SK-N-SH (cell line): ENCODE measurements at regions not wholly inside any gene's neighbourhood (a gene's known extent, or its start where the extent isn't known, plus 50 kb on each side); places are given as distances from the start of the nearest gene placed in this dataset.
A peak's percentile ranks its signal among the peaks of the same experiment; 100 is the strongest.

Experiments
- CHD2 ChIP-seq: fragments of 150-350 bp; IDR thresholded peaks from 2 replicates; pipeline ENCODE4 v1.6.1; 2018; ENCODE audit warnings: low read length; ENCODE audit not compliant: partially characterized antibody
- EP300 ChIP-seq, 2 experiments: IDR thresholded peaks; 2 replicates each; pipeline versions ENCODE4 v1.4.0 to v1.6.1; 2012; ENCODE audit warnings: borderline replicate concordance in 1 of 2, low read depth in 1 of 2, low read length in 1 of 2
- FOXM1 ChIP-seq: IDR thresholded peaks from 2 replicates; pipeline ENCODE4 v1.4.0; 2012; ENCODE audit warnings: low read depth, mild to moderate bottlenecking
- POLR2AphosphoS5 ChIP-seq: IDR thresholded peaks from 2 replicates; pipeline ENCODE4 v1.6.1; 2012; ENCODE audit warnings: low read depth, low read length
- RAD21 ChIP-seq: IDR thresholded peaks from 2 replicates; pipeline ENCODE4 v1.6.1; 2012; ENCODE audit warnings: mild to moderate bottlenecking, low read length
- RXRA ChIP-seq: IDR thresholded peaks from 2 replicates; pipeline ENCODE4 v1.4.0; 2012; ENCODE audit warnings: low read depth, mild to moderate bottlenecking, borderline replicate concordance
- SMC3 ChIP-seq: IDR thresholded peaks from 2 replicates; pipeline ENCODE4 v1.6.1; 2012; ENCODE audit warnings: low read depth, low read length, improper control_type of control experiment
- TF ChIP-seq, protein P1 (sequence below): fragments of 200-600 bp; sonication (generic); IDR thresholded peaks from 2 replicates; pipeline ENCODE4 v1.6.1; 2017; ENCODE audit warnings: antibody characterized with exemption, mild to moderate bottlenecking, moderate library complexity
- TF ChIP-seq, protein P2 (sequence below): IDR thresholded peaks from 2 replicates; pipeline ENCODE4 v1.6.1; 2012; ENCODE audit warnings: mild to moderate bottlenecking, low read depth, low read length, moderate library complexity
- TF ChIP-seq, protein P3 (sequence below): fragments of 150-350 bp; IDR thresholded peaks from 2 replicates; pipeline ENCODE4 v1.6.1; 2016; ENCODE audit warnings: mild to moderate bottlenecking, low read depth, low read length
- TF ChIP-seq, protein P4 (sequence below): IDR thresholded peaks from 2 replicates; pipeline ENCODE4 v1.4.0; 2012; ENCODE audit warnings: low read depth, borderline replicate concordance
- TF ChIP-seq, protein P5 (sequence below): IDR thresholded peaks from 2 replicates; pipeline ENCODE4 v1.4.0; 2012; ENCODE audit warnings: low read depth, borderline replicate concordance

DNA sequence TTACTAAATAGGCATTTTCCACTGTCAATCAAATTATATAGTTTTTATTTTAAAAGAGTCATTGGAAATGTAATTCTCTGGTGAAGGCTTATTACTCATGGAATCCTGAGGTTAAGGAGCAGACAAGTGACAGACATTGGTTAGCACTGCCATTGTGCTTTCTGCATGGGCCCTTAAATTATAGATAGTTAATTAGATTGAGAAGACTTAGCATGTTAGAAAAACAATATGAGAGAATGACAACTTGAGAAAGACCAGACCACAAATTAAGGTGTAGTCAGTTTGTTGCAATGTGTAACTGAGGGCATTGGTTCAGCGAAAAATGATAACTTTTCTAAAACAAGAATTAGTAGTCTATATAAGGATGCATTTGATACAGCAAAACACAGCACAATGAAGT lies 195.5 kb downstream of the SLITRK6 start:
- TF ChIP-seq POLR2AphosphoS5 (no peak), RAD21 (no peak), FOXM1 (no peak), SMC3 (no peak), RXRA (no peak), EP300 (IDR thresholded peaks at IDR 0.05; ENCODE audit: borderline replicate concordance in 1 of 2, low read depth in 1 of 2, low read length in 1 of 2) (peak in 1 of 2 experiments; percentile 51; a peak in 2 of 4 replicates), CHD2 (no peak)
- TF ChIP-seq, protein P1, sequence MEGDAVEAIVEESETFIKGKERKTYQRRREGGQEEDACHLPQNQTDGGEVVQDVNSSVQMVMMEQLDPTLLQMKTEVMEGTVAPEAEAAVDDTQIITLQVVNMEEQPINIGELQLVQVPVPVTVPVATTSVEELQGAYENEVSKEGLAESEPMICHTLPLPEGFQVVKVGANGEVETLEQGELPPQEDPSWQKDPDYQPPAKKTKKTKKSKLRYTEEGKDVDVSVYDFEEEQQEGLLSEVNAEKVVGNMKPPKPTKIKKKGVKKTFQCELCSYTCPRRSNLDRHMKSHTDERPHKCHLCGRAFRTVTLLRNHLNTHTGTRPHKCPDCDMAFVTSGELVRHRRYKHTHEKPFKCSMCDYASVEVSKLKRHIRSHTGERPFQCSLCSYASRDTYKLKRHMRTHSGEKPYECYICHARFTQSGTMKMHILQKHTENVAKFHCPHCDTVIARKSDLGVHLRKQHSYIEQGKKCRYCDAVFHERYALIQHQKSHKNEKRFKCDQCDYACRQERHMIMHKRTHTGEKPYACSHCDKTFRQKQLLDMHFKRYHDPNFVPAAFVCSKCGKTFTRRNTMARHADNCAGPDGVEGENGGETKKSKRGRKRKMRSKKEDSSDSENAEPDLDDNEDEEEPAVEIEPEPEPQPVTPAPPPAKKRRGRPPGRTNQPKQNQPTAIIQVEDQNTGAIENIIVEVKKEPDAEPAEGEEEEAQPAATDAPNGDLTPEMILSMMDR, result no peak
- TF ChIP-seq, protein P2, sequence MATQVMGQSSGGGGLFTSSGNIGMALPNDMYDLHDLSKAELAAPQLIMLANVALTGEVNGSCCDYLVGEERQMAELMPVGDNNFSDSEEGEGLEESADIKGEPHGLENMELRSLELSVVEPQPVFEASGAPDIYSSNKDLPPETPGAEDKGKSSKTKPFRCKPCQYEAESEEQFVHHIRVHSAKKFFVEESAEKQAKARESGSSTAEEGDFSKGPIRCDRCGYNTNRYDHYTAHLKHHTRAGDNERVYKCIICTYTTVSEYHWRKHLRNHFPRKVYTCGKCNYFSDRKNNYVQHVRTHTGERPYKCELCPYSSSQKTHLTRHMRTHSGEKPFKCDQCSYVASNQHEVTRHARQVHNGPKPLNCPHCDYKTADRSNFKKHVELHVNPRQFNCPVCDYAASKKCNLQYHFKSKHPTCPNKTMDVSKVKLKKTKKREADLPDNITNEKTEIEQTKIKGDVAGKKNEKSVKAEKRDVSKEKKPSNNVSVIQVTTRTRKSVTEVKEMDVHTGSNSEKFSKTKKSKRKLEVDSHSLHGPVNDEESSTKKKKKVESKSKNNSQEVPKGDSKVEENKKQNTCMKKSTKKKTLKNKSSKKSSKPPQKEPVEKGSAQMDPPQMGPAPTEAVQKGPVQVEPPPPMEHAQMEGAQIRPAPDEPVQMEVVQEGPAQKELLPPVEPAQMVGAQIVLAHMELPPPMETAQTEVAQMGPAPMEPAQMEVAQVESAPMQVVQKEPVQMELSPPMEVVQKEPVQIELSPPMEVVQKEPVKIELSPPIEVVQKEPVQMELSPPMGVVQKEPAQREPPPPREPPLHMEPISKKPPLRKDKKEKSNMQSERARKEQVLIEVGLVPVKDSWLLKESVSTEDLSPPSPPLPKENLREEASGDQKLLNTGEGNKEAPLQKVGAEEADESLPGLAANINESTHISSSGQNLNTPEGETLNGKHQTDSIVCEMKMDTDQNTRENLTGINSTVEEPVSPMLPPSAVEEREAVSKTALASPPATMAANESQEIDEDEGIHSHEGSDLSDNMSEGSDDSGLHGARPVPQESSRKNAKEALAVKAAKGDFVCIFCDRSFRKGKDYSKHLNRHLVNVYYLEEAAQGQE, result no peak
- TF ChIP-seq, protein P3, sequence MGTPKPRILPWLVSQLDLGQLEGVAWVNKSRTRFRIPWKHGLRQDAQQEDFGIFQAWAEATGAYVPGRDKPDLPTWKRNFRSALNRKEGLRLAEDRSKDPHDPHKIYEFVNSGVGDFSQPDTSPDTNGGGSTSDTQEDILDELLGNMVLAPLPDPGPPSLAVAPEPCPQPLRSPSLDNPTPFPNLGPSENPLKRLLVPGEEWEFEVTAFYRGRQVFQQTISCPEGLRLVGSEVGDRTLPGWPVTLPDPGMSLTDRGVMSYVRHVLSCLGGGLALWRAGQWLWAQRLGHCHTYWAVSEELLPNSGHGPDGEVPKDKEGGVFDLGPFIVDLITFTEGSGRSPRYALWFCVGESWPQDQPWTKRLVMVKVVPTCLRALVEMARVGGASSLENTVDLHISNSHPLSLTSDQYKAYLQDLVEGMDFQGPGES, result no peak
- TF ChIP-seq, protein P4, sequence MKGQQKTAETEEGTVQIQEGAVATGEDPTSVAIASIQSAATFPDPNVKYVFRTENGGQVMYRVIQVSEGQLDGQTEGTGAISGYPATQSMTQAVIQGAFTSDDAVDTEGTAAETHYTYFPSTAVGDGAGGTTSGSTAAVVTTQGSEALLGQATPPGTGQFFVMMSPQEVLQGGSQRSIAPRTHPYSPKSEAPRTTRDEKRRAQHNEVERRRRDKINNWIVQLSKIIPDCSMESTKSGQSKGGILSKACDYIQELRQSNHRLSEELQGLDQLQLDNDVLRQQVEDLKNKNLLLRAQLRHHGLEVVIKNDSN, result no peak
- TF ChIP-seq, protein P5, sequence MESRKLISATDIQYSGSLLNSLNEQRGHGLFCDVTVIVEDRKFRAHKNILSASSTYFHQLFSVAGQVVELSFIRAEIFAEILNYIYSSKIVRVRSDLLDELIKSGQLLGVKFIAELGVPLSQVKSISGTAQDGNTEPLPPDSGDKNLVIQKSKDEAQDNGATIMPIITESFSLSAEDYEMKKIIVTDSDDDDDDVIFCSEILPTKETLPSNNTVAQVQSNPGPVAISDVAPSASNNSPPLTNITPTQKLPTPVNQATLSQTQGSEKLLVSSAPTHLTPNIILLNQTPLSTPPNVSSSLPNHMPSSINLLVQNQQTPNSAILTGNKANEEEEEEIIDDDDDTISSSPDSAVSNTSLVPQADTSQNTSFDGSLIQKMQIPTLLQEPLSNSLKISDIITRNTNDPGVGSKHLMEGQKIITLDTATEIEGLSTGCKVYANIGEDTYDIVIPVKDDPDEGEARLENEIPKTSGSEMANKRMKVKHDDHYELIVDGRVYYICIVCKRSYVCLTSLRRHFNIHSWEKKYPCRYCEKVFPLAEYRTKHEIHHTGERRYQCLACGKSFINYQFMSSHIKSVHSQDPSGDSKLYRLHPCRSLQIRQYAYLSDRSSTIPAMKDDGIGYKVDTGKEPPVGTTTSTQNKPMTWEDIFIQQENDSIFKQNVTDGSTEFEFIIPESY, result no peak
